NOMO-1 treated with DMSO at 0.1 percent for 48 hours (cell line): ENCODE measurements at regions not wholly inside any gene's neighbourhood (a gene's known extent, or its start where the extent isn't known, plus 50 kb on each side); places are given as distances from the start of the nearest gene placed in this dataset.

Source experiments
- DNase-seq: peaks from one replicate; lab custom pipeline; 2025; ENCODE audit not compliant: unreplicated experiment; lab: John Stamatoyannopoulos, UW

GRCh38 chrX:39891781-39892180 lies 206.0 kb downstream of the BCOR start:
- peak; percentile 86 for DNase-seq

GRCh38 chrX:39893417-39894338 lies 204.1 kb downstream of the BCOR start:
- no peak for DNase-seq

- no peak for DNase-seq
These were observed 203.1 kb downstream of the BCOR start for GRCh38 chrX:39894683-39895082.

GRCh38 chrX:39895218-39896110 lies 202.3 kb downstream of the BCOR start:
- DNase-seq: no peak

GRCh38 chrX:39896951-39897740 lies 200.6 kb downstream of the BCOR start:
- no peak for DNase-seq

GRCh38 chrX:39897741-39898097 lies 200.0 kb downstream of the BCOR start:
- peak; percentile 4 for DNase-seq

GRCh38 chrX:39898147-39898546 lies 199.6 kb downstream of the BCOR start:
- no peak for DNase-seq

- no peak for DNase-seq
These were observed 198.7 kb downstream of the BCOR start for GRCh38 chrX:39899059-39899458.

GRCh38 chrX:39899856-39900776 lies 197.6 kb downstream of the BCOR start:
- no peak for DNase-seq

GRCh38 chrX:39900777-39901170 lies 197.0 kb downstream of the BCOR start:
- no peak for DNase-seq

GRCh38 chrX:39903343-39903742 lies 194.4 kb downstream of the BCOR start:
- no peak for DNase-seq

- DNase-seq: no peak
These were observed 193.8 kb downstream of the BCOR start for GRCh38 chrX:39903937-39904336.

- DNase-seq: no peak
These were observed 192.8 kb downstream of the BCOR start for GRCh38 chrX:39904816-39905537.

- peak; percentile 71 for DNase-seq
These were observed 192.2 kb downstream of the BCOR start for GRCh38 chrX:39905538-39905891.

GRCh38 chrX:39905946-39906345 lies 191.8 kb downstream of the BCOR start:
- no peak for DNase-seq

GRCh38 chrX:39907964-39908661 lies 189.6 kb downstream of the BCOR start:
- peak; percentile 49 for DNase-seq

- DNase-seq: no peak
These were observed 187.8 kb downstream of the BCOR start for GRCh38 chrX:39909996-39910395.

- DNase-seq: no peak
These were observed 187.1 kb downstream of the BCOR start for GRCh38 chrX:39910651-39911050.
